Panc1 (cell line): ENCODE measurements at regions not wholly inside any gene's neighbourhood (a gene's known extent, or its start where the extent isn't known, plus 50 kb on each side); places are given as distances from the start of the nearest gene placed in this dataset.

Source experiments
- CTCF ChIP-seq: fragments of 450-650 bp; IDR thresholded peaks from 2 replicates; pipeline ENCODE4 v1.5.1; 2017; ENCODE audit warnings: mild to moderate bottlenecking
- POLR2AphosphoS5 ChIP-seq: IDR thresholded peaks from 2 replicates; pipeline ENCODE4 v1.6.1; 2012; ENCODE audit warnings: mild to moderate bottlenecking, low read depth, low read length, moderate library complexity
- SIN3A ChIP-seq: IDR thresholded peaks from 2 replicates; pipeline ENCODE4 v1.6.1; 2012; ENCODE audit warnings: low read depth, mild to moderate bottlenecking, low read length, moderate library complexity, borderline replicate concordance; ENCODE audit not compliant: insufficient read depth

DNA sequence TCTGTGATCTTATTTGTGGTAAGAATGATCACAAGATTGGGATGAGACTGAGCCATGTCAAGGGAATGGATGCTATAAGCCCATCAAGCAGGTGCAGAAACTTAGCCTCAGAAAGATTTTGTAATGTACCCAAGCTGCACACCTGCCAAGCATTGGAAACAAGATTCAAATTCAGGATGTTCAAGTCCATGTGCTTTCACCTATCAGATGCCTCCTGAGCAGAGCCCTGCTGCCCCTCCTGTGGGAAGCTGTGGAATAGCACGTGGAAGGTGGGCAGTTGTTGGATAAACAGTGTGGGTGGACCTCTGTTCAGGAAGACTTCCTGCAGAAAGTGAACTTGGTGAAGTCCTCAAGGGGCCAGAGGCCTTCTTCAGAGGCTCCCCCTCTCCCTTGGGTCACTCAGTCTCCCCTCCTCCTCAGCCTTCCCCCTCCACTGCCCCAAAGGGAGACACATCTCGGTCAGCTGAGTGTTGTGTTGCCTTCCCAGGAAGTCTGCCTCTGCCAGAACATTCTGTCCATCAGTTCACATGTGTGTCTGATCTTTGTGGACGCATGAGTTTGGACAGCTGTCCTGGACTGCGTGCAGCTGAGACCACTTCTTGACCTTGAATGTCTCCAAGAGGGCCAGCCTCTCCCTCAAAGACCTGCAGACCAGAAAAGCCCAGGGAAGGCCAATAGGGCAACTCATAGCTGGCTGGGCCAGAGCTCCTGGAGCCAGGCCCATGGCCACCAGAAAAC lies 186.1 kb downstream of the INHBB start:
- TF ChIP-seq CTCF, result no peak
- TF ChIP-seq POLR2AphosphoS5, result no peak
- TF ChIP-seq SIN3A, result no peak
